Loucy (cell line): ENCODE measurements at regions not wholly inside any gene's neighbourhood (a gene's known extent, or its start where the extent isn't known, plus 50 kb on each side); places are given as distances from the start of the nearest gene placed in this dataset.

Experiments used
- H2AFZ ChIP-seq: fragments of 200-600 bp; sonication (generic); 2 replicates; pipeline ENCODE4 v1.6.0; 2016; ENCODE audit warnings: antibody characterized with exemption, mild to moderate bottlenecking, low read length, moderate library complexity
- H3F3A ChIP-seq: fragments of 200-600 bp; 2 replicates; pipeline ENCODE4 v1.6.0; 2016; ENCODE audit warnings: antibody characterized with exemption, low read depth, mild to moderate bottlenecking
- H3K27me3 ChIP-seq: fragments of 200-600 bp; sonication (generic); 2 replicates; pipeline ENCODE4 v1.6.1; 2014; ENCODE audit warnings: low read length, mild to moderate bottlenecking; ENCODE audit not compliant: insufficient read depth, poor library complexity, severe bottlenecking
- H3K36me3 ChIP-seq: fragments of 200-600 bp; sonication (generic); 2 replicates; pipeline ENCODE4 v1.6.1; 2016; ENCODE audit warnings: low read length; ENCODE audit not compliant: insufficient read depth
- H3K4me1 ChIP-seq: fragments of 200-600 bp; sonication (generic); 2 replicates; pipeline ENCODE4 v1.5.1; 2014; ENCODE audit warnings: low read length, mild to moderate bottlenecking; ENCODE audit not compliant: insufficient read depth, poor library complexity, severe bottlenecking
- H3K4me2 ChIP-seq: fragments of 200-600 bp; sonication (generic); 2 replicates; pipeline ENCODE4 v1.6.0; 2014; ENCODE audit warnings: antibody characterized with exemption, low read length, low read depth, mild to moderate bottlenecking; ENCODE audit not compliant: poor library complexity, severe bottlenecking
- H3K4me3 ChIP-seq: fragments of 200-600 bp; sonication (generic); 2 replicates; pipeline ENCODE4 v1.5.1; 2014; ENCODE audit warnings: low read length, mild to moderate bottlenecking, mixed read lengths; ENCODE audit not compliant: poor library complexity, severe bottlenecking
- H3K79me2 ChIP-seq: fragments of 200-600 bp; sonication (generic); 2 replicates; pipeline ENCODE4 v1.6.1; 2014; ENCODE audit warnings: low read length; ENCODE audit not compliant: insufficient read depth
- H3K9ac ChIP-seq: fragments of 200-600 bp; sonication (generic); 2 replicates; pipeline ENCODE4 v1.6.0; 2014; ENCODE audit warnings: mild to moderate bottlenecking, low read depth, low read length, moderate library complexity; ENCODE audit not compliant: poor library complexity, severe bottlenecking
- H3K9me2 ChIP-seq: fragments of 200-600 bp; sonication (generic); replicated peaks from 2 replicates; pipeline ENCODE4 v1.6.1; 2016; ENCODE audit warnings: low read depth, low read length, mixed read lengths
- H3K9me3 ChIP-seq: fragments of 200-600 bp; sonication (generic); 2 replicates; pipeline ENCODE4 v1.6.1; 2014; ENCODE audit warnings: mild to moderate bottlenecking, antibody characterized with exemption, low read length, low read depth; ENCODE audit not compliant: insufficient read depth
- H4K20me1 ChIP-seq: fragments of 200-600 bp; sonication (generic); 2 replicates; pipeline ENCODE4 v1.6.0; 2014; ENCODE audit warnings: antibody characterized with exemption, low read length, mild to moderate bottlenecking; ENCODE audit not compliant: insufficient read depth, poor library complexity, severe bottlenecking
- EZH2phosphoT487 ChIP-seq: fragments of 200-600 bp; IDR thresholded peaks from 2 replicates; pipeline ENCODE4 v1.6.1; 2018; ENCODE audit warnings: antibody characterized with exemption, mild to moderate bottlenecking, moderate library complexity, borderline replicate concordance
- TF ChIP-seq, protein P1 (sequence below): fragments of 200-600 bp; sonication (generic); conservative IDR thresholded peaks from 2 replicates; pipeline ENCODE4 v1.5.1; 2014; ENCODE audit warnings: mild to moderate bottlenecking, antibody characterized with exemption, low read length

GRCh38 chr9:11892401-11892800 lies 800.8 kb upstream of the TYRP1 start:
- H3K4me3 ChIP-seq: no peak overlapping the region
- no peaks in the 10 kb centered on the region for H3K9me2 ChIP-seq
- TF ChIP-seq, protein P1, sequence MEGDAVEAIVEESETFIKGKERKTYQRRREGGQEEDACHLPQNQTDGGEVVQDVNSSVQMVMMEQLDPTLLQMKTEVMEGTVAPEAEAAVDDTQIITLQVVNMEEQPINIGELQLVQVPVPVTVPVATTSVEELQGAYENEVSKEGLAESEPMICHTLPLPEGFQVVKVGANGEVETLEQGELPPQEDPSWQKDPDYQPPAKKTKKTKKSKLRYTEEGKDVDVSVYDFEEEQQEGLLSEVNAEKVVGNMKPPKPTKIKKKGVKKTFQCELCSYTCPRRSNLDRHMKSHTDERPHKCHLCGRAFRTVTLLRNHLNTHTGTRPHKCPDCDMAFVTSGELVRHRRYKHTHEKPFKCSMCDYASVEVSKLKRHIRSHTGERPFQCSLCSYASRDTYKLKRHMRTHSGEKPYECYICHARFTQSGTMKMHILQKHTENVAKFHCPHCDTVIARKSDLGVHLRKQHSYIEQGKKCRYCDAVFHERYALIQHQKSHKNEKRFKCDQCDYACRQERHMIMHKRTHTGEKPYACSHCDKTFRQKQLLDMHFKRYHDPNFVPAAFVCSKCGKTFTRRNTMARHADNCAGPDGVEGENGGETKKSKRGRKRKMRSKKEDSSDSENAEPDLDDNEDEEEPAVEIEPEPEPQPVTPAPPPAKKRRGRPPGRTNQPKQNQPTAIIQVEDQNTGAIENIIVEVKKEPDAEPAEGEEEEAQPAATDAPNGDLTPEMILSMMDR: no peak
- no peak for TF ChIP-seq EZH2phosphoT487
- no peak overlapping the region for H2AFZ ChIP-seq
- no peaks in the 10 kb centered on the region for H4K20me1 ChIP-seq
- H3K79me2 ChIP-seq: no peaks in the 10 kb centered on the region
- H3K9ac ChIP-seq: no peak overlapping the region
- no peaks in the 10 kb centered on the region for H3K36me3 ChIP-seq
- no peaks in the 10 kb centered on the region for H3K4me1 ChIP-seq
- no peaks in the 10 kb centered on the region for H3F3A ChIP-seq
- H3K27me3 ChIP-seq: no peaks in the 10 kb centered on the region
- H3K9me3 ChIP-seq: 0 out of 2 replicates have a peak, but pooled peaks cover 6% of the 10 kb centered on the region
- H3K4me2 ChIP-seq: no peak overlapping the region

GRCh38 chr9:11893331-11893730 lies 799.9 kb upstream of the TYRP1 start:
- H3K9me3 ChIP-seq: 0 out of 2 replicates have a peak, but pooled peaks cover 6% of the 10 kb centered on the region
- no peak overlapping the region for H3K4me2 ChIP-seq
- H3F3A ChIP-seq: no peaks in the 10 kb centered on the region
- no peaks in the 10 kb centered on the region for H4K20me1 ChIP-seq
- H3K27me3 ChIP-seq: no peaks in the 10 kb centered on the region
- no peaks in the 10 kb centered on the region for H3K79me2 ChIP-seq
- H3K4me1 ChIP-seq: no peaks in the 10 kb centered on the region
- no peak overlapping the region for H2AFZ ChIP-seq
- H3K4me3 ChIP-seq: no peak overlapping the region
- H3K36me3 ChIP-seq: no peaks in the 10 kb centered on the region
- H3K9ac ChIP-seq: no peak overlapping the region
- H3K9me2 ChIP-seq: no peaks in the 10 kb centered on the region
- TF ChIP-seq, protein P1: no peak
- TF ChIP-seq EZH2phosphoT487: no peak

GRCh38 chr9:11894136-11894535 lies 799.0 kb upstream of the TYRP1 start:
- H2AFZ ChIP-seq: no peak overlapping the region
- no peak overlapping the region for H3K4me3 ChIP-seq
- H3K9ac ChIP-seq: no peak overlapping the region
- no peak overlapping the region for H3K4me2 ChIP-seq
- H3K9me3 ChIP-seq: 0 out of 2 replicates have a peak, but pooled peaks cover 6% of the 10 kb centered on the region
- H3K79me2 ChIP-seq: no peaks in the 10 kb centered on the region
- H3F3A ChIP-seq: no peaks in the 10 kb centered on the region
- H4K20me1 ChIP-seq: no peaks in the 10 kb centered on the region
- no peaks in the 10 kb centered on the region for H3K36me3 ChIP-seq
- no peak for TF ChIP-seq EZH2phosphoT487
- TF ChIP-seq, protein P1: no peak
- no peaks in the 10 kb centered on the region for H3K9me2 ChIP-seq
- H3K27me3 ChIP-seq: no peaks in the 10 kb centered on the region
- no peaks in the 10 kb centered on the region for H3K4me1 ChIP-seq
